ENCODE measurements at regions not wholly inside any gene's neighbourhood (a gene's known extent, or its start where the extent isn't known, plus 50 kb on each side); places are given as distances from the start of the nearest gene placed in this dataset.

DNA sequence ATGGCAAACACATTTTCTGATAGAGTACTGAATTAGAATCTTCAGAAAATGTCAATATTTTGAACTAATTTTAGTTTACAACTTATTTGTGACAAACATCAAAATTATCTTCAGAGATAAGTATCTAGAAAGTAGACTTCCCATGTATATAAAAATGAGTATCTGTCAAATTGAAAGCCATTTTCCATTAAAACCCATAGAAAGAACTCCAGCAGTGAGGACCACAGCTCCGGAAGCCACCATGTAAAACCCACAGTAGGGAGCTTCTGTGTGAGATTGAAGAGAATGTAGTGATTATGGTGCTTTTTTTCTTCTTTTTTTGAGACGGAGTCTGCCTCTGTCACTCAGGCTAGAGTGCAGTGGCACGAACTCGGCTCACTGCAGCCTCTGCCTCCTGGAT is 687.0 kb downstream of the TYW1 start:
- DNase-seq (ENCODE audit: low read depth): no peak

DNA sequence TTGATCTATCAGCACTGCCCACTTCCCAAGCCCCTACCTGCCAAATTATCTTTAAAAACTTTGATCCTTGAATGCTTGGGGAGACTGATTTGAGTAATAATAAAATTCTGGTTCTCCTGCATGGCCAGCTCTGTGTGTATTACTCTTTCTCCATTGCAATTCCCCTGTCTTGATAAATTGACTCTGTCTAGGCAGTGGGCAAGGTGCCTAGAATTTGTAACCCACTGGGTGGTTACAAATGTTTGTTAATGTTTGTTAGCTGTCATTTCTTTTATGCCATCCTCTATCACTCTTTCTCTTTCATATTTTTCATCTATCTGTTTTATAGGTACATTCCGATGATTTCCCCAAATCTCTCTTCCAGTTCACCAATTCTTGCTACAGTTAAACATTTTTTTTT is 694.1 kb downstream of the TYW1 start:
- no peak for DNase-seq (ENCODE audit: low read depth)

DNA sequence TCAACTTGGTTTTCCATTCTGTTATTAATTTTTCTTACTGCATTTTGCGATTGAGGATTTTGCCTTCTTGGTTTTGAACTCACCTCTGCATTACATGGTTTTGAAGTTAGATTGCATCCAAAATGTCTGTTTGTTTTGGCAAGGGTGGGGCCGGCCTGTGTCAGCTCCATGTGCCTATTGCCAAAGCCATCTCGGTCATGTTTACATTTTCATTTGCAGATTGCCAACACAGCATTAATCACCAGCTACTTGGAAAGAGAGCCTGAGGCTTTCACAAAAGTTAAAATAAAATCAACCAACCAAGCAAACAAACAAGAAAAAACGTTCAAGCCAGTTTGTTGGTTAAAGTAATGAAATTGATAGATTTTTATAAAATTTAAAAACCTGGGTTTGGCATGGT is 695.8 kb downstream of the TYW1 start:
- DNase-seq (ENCODE audit: low read depth): no peak

DNA sequence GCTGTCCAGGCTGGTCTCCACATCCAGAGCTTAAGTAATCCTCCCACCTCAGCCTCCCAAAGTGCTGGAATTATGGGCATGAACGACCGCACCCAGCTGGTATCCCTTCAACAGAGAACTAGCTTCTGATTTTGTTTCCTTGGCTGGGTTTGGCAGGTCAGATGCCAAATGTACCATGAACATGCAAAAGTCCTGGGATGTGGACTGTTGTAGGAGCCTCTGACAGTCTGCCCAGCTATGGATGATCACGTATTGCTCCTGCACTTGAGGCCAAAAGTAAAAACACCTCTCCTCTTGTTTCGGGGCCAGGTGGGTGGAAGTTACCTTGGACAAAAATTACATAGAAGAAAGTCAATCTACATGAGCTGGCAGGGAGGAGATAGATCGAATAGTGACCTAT is 699.5 kb downstream of the TYW1 start:
- DNase-seq (ENCODE audit: low read depth): no peak

DNA sequence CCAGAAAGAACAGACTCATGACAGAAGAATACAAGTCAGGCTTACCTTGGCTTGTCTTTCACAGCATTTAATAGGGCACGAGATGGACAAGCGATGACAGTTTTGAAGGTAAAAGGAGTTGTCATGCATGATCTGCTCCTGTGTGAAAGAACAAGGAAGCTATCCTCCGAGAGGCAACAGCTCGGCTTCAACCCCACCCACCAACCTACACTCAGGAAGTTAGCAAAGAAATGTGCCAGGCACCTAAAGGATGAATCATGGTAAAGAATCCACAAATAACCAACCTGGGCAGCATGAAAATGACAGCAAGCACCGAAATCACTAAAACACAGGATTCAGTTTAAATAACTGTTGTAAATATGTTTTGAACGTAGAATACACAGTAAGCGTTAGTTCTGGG is 700.2 kb downstream of the TYW1 start:
- no peak for DNase-seq (ENCODE audit: low read depth)

DNA sequence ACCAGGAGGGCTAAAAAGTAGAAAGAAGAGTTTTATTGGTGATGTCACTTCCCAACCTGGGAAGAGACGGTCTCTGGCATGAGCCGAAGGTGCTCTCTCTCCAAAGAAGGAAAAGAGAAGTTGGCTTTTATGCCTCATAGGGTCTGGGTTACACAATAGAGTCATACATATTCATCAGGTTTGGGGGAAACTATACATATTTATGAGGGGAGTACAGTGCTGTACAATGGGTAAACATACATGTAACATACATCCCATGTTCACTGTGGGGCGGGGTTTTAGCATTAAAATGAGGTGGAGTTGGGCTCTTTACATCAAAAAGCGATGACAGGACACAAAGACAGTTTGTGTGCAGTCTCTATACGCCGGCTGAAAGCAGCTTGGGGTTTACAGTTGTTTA is 701.7 kb downstream of the TYW1 start:
- DNase-seq (ENCODE audit: low read depth): no peak

DNA sequence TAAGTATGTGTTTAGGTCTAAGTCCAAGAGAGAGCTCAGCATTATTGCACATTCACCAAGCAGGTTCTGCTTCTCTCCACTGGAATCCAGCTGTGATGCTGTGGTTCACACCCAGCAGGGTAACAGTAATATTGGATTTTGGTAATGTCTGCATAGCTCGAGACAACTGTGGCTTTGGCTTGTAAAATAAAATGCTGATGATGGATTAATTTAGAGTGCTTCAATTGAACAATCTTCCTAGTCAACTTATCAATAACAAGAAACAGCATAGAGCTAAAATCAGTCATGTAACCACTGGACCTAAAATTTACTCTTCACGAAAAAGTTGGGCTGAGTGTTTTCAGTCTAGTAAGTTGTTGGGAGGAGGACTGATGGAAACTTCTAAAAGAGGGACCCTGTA is 709.2 kb downstream of the TYW1 start:
- no peak for DNase-seq (ENCODE audit: low read depth)

DNA sequence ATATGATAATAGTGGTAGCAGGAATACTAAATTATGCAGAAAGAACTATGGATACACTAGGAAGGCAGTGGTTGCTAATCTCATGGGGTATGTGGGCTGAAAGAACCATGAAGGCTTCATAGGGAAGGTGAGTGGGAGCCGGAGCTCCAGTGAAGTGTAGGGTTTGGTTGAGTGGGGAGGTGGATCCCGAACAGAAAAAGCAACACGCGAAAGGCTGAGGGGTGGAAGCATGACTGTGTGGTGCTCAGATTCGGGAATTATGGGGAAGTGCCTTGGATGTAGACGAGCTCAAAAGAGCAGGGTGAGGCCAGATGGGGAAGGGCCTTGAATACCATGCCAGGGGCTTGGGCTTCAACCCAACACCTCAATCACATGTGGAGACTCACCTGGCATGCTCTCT is 715.1 kb downstream of the TYW1 start:
- no peak for DNase-seq (ENCODE audit: low read depth)

DNA sequence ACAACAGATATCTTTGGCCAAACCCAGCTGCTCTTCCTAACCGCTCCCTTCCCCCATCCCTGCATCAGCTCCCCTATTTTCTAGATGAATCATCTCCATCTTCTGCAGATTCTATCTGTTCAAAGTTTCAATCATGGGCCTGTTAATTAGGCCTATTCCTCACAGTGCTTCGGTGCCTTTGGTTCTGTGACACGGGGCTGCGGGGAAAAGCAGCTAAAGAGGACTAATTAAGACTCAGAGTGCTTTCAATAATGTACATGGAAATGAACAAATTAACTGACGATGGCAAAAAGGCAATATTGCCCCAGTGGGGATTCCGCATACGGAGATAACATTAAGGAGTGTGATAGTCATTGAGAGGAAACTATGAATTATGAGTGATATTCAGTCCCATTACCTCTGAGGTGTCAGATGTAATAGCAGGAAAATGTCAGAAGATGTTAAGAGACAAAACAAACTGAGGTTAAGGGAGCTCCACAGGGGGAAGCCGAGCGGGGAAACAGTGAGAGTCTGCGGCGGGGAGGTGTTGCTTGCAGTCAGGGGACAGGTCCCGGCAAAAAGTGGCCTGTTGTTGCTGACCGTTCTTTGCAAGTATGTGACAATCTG is 716.9 kb downstream of the TYW1 start:
- no peak for DNase-seq (ENCODE audit: low read depth)

DNA sequence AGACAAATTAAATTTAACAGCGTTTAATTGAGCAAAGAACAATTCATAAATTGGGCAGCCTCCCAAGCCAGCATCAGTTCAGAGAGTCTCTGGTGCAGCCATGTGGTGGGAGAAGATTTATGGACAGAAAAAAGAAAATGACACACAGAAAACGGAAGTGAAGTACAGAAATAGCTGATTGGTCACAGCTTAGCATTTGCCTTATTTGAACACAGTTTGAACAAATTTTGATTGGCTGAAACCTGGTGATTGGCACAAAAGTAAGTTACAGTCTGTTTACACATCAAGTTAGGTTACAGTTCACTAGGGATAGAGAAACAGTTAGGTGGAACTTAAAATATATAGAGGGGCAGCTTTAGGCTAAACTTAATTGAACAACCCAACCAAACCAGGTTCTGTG is 720.1 kb downstream of the TYW1 start:
- no peak for DNase-seq (ENCODE audit: low read depth)

DNA sequence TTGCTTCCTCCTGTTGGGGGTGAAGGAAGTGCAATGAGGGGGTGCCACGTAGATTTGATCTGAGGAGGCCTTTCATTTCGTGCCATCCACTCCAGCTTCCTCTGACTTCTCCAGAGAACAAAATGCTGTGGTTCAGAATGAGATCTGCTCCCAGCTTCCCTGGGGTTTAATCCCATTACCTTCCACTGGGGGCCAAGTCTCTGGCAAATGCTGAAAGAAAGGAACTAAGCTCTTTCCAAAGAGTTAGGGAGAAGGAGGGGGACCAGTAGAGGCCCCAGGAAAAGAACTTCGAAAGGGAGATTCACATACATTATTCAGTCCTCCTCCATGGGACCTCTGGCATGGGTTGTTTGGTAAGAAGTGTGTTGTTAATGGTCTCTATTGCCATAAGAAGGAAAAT is 727.0 kb downstream of the TYW1 start:
- DNase-seq (ENCODE audit: low read depth): no peak

DNA sequence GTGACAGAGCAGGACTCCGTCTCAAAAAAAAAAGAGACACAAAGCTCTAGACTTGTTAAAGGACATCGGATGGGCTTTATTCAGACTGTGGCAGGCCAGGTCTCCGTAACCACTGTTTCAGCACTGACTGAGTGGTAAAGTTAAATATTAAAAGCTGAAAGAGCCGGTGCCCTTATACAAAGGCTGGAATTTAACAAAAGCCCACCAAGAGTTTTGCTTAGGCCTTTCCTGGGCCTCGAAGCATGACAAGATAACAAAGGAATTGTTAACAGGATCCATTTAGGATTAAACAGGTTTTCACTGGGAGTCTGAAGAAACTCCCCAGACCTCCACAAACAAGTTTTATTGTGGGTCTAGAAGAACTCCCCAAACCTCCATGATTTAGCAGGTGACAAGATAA is 727.8 kb downstream of the TYW1 start:
- DNase-seq (ENCODE audit: low read depth): no peak

DNA sequence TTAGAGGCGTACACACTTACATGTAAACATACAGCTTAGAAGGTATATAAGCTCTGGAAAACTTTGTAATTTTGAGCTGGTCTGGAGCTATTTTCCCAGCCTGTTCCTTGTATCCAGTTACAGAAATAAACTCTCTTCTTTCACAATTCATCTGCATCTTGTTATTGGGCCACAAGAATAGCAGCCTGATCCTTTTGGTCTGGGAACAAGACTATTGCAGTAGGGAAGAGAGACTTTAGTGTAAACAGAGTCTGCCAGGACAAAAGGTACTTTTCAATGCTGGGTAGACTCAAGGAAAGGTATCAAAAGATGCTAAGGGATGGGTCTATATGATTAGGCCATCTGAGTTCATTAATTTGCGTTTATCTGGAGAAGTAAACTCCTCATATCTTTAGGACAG is 728.3 kb downstream of the TYW1 start:
- no peak for DNase-seq (ENCODE audit: low read depth)

DNA sequence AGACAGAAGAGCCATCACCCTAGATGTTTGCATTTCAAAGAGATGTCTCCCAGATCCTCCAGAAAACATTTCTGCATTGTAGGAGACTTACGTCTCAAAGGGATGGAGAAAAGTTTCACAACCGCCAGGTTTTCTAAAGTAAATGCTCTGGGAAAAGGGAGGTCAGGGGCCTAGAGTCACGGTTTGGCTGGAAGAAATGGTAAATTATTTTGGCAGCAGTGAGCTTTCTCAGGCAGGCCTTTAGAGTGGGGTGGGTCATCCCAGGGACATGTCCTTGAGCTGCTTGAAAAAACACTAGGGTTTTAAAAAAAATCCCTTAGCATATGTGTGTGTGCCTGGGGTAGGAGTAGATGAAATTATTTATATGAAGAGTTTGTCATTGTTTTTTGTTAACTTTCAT is 728.8 kb downstream of the TYW1 start:
- DNase-seq (ENCODE audit: low read depth): no peak

DNA sequence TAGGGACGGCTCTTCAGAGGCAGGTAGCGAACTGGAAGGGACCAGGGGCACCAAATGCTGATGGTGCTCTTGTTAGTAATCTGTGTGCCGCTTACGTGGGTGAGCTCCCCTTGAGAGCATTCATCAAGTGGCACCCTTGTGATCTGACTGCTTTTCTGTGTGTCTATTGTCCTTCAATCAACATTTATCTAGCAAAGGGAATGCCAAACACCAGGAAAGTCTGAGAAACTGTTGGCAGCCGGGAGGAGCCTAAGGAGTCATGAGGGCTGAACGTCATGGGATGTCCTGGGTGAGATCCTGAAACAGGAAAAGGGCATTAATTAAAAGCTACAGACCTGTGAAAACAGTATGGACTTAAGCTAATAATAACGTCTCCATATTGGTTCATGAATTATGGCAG is 733.1 kb downstream of the TYW1 start:
- no peak for DNase-seq (ENCODE audit: low read depth)

DNA sequence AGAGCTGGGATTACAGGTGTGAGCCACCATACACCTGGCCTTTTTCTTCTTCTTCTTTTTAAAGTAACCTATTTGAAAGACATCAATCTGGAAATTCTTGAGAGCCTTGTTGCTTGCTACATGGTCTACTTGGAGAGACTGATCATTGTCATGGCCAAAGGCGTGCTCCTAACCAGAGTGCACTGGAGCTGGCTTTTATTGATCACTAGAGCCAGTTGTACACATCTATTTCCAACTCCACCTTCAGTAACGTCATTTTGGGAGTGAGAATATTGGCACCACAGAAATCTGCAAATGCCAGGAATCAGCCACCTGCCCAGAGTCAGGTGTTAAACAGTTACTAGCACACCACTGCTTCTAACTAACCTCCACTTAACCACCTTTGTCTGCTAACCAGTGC is 735.1 kb downstream of the TYW1 start:
- DNase-seq (ENCODE audit: low read depth): no peak

DNA sequence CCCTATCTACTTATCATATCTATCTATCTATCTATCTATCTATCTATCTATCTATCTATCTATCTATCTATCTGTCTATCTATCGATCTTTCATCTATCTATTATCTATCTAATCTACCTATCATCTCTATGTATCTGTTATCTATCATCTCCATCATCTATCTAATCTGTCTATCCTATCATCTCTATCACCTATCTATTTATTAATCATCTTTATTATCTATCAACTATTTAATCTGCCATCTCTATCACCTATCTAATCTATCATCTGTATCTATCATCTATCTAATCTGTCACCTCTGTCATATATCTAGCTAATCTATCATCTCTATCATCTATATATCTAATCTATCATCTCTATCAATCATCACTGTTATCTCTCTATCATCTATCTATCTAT is 736.3 kb downstream of the TYW1 start:
- no peak for DNase-seq (ENCODE audit: low read depth)

DNA sequence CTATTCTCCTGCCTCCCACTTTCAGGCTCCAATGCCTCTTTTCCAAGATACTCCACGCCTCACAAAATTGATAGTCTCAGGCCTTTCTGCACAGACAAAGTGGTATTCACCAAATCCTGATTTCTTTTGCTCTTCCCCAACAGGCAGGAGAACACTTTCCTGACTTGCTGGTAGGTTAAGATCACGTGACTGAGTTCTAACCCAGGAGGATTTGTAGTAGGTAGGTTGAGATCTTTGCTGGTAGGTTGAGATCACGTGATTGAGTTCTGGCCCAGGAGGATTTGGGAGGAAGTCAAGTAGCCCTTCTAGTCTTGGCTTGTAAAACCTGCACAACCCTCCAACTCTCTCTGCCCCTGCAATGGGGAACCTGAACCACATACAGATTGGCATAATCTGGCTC is 741.5 kb downstream of the TYW1 start:
- DNase-seq (ENCODE audit: low read depth): no peak

DNA sequence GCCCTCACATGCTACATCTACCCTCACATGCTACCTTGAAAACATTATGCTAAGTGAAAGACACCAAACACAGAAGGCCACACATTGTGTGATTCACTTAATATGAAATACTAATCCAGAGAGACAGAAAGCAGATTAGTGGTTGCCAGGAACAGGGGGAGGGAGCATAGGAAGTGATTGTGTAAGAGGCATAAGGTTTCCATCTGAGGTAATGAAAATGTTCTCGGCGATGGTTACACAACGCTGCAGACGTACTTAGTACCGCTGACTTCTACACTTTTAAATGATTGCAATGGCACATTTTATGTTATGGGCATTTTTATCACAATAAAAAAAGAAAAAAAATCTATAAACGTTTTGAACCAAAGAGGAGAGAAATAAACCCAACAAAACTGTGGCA is 742.3 kb downstream of the TYW1 start:
- no peak for DNase-seq (ENCODE audit: low read depth)

DNA sequence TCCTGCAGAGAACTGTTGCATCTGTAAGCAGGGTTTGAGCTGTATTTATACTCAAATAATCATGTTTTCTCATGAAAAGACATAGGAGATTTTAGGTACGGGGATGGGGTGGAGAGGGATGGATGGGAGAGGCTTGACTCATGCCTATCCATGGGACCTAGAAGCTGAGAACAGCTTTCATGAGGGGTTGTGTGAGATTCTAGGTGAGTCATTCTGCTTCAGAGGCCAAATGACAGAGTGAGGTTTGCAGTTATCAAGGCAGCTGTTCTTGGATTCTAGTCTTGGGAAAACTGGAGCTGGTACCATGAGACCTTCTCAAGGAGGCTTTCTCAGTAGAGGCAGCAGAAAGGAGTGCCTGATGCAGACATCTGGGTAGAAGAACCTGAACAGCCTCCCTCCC is 746.9 kb downstream of the TYW1 start:
- no peak for DNase-seq (ENCODE audit: low read depth)

DNA sequence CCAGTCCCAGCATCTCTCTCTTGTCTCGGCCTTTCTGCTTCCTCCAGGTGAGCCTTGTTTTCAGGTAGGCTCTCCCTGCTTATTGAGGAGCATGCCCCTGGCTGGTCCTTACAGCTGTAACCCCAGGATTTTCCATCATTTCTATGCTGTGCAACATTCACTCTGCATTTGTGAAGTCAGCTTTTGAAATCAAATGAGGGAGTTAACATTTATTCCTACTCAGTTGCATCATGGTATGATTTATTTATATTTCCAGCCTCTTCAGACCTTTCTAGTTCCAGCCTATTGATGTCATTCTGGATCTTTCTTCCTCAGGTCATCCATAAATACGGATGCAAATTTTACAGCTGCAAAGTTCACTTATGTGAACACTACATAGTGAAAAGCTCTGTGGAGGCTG is 755.6 kb downstream of the TYW1 start:
- no peak for DNase-seq (ENCODE audit: low read depth)

DNA sequence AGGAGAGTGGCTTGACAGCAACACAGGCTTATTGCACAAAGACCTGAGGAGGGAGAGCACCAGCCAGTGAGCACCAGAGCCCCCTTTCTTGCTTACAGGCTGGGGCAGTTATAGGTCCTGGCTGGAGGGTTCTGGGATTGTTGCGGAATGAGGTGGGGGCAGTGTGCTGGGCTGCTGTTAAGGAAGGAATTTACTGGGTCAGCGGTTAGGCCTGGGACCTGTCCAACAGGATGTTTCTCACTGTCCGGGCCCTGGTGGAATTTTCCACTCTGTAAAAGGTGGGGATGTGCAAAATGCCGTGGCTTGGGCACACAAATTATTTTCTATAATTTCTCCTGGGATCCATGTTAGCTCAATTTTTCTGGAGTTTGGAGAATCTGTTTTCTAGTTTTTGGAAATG is 757.3 kb downstream of the TYW1 start:
- no peak for DNase-seq (ENCODE audit: low read depth)

DNA sequence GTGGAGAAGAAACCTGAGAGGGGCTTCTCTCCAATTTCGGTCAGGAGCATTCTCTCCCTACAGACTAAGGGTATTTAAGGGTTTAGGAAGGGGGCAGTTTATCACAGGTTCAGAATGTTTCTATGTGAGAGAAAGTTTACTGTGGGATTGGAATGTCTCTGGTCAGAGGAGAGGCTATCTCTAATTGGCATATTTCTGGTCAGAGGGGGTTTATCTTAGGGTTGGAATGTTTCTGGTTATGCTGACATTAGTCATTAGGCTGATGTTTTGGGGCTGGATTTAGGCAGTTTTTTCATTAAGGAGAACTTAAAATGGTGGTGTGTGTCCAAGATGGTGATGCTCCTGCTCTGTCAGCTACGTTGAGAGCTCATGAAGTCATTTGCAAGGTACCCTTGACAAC is 758.0 kb downstream of the TYW1 start:
- DNase-seq (ENCODE audit: low read depth): no peak

DNA sequence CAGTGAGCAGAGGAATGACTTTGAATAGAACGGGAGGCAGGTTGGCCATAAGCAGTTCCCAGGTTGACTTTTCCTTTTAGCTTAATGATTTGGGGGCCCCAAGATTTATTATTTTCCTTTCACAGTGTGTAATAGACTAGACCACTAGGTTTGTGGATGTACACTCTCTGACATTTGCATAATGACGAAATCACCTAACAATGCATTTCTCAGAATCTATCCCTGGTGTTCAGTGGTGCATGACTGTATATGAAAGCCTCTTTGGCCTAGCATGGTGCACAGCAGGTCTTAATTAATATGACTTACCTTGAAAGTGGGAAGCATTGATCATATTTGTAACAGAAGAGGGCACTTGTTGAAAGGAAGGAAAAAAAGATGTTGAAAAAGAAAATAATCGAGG is 761.9 kb downstream of the TYW1 start:
- DNase-seq (ENCODE audit: low read depth): no peak

DNA sequence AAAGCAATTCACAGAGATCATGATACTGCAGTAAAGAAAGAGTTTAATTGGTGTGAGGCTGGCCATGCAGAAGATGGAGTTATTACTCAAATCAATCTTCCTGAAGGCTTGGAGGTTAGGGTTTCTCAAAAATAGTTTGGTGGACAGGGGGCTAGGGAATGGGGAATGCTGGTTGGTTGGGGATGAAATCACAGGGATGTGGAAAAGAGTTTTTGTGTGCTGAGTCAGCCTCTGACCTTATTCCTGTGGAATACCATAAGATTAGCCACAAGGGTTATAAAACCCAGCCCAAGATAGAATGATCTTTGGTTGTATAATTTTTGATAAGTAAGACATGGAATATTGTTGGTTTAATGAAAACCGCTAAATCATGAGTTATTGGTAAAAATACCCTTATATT is 764.3 kb downstream of the TYW1 start:
- DNase-seq (ENCODE audit: low read depth): no peak
